Lower leg skin (tissue), 3 donors: ENCODE measurements at regions not wholly inside any gene's neighbourhood (a gene's known extent, or its start where the extent isn't known, plus 50 kb on each side); places are given as distances from the start of the nearest gene placed in this dataset.
"Not testable (repeated sequence)": the region's sequence is repeated elsewhere in the genome, so short reads cannot be mapped to it uniquely, and the experiment has no call there.

Source experiments
- CTCF ChIP-seq, 3 donors: fragments of 450-650 bp; IDR thresholded peaks; one replicate each; pipeline ENCODE4 v1.5.1; 2016; ENCODE audit warnings: antibody characterized with exemption in 3 of 3, mild to moderate bottlenecking in 3 of 3, moderate library complexity in 2 of 3
- POLR2A ChIP-seq, 2 donors: fragments of 450-650 bp; IDR thresholded peaks; one replicate each; pipeline ENCODE4 v1.6.1; 2016 to 2017; ENCODE audit warnings: antibody characterized with exemption in 2 of 2, mild to moderate bottlenecking in 1 of 2, moderate library complexity in 1 of 2

- TF ChIP-seq CTCF, POLR2A (IDR thresholded peaks at IDR 0.05): not testable (repeated sequence)
Measured at GRCh38 chr9:67550044-67550443, 308.7 kb upstream of the ANKRD20A1 start.
